Keratinocyte (primary cell): ENCODE measurements at regions not wholly inside any gene's neighbourhood (a gene's known extent, or its start where the extent isn't known, plus 50 kb on each side); places are given as distances from the start of the nearest gene placed in this dataset.

Source experiments
- DNase-seq: peaks from one replicate; pipeline ENCODE4 v3.0.0-alpha.2; 2011; ENCODE audit warnings: low read depth, missing footprints, low spot score
- FAIRE-seq: peaks from 2 replicates; lab custom pipeline; 2011; peaks lifted over from hg19 to GRCh38; lab: Jason Lieb, UNC
- H2AFZ ChIP-seq: 2 replicates; pipeline ENCODE4 v1.6.0; 2012; ENCODE audit warnings: low read length, control low read depth, inconsistent platforms; ENCODE audit not compliant: control insufficient read depth
- H3K27ac ChIP-seq: 2 replicates; pipeline ENCODE4 v1.5.1; 2011; ENCODE audit warnings: low read length; ENCODE audit not compliant: control insufficient read depth, insufficient read depth
- H3K27me3 ChIP-seq: 3 replicates; pipeline ENCODE4 v1.6.0; 2011; ENCODE audit warnings: low read length; ENCODE audit not compliant: control insufficient read depth, insufficient read depth; ENCODE audit errors: extremely low read depth
- H3K36me3 ChIP-seq, 2 experiments: 2 replicates in 1 of 2; 3 replicates in 1 of 2; pipeline ENCODE4 v1.5.1; 2011; ENCODE audit warnings: low read length in 2 of 2, mild to moderate bottlenecking in 1 of 2; ENCODE audit not compliant: control insufficient read depth in 2 of 2, insufficient read depth in 2 of 2; ENCODE audit errors: extremely low read depth in 1 of 2
- H3K4me1 ChIP-seq: 3 replicates; pipeline ENCODE4 v1.5.1; 2011; ENCODE audit warnings: low read length; ENCODE audit not compliant: control insufficient read depth, insufficient read depth; ENCODE audit errors: extremely low read depth
- H3K4me2 ChIP-seq: 3 replicates; pipeline ENCODE4 v1.6.0; 2011; ENCODE audit warnings: low read depth, low read length; ENCODE audit not compliant: control insufficient read depth, insufficient read depth; ENCODE audit errors: extremely low read depth
- H3K4me3 ChIP-seq, 3 experiments: fragments of 200-600 bp in 1 of 3; sonication (generic) in 1 of 3; 2 replicates in 2 of 3; 3 replicates in 1 of 3; pipeline ENCODE4 v1.5.1; 2011 to 2016; ENCODE audit warnings: low read length in 3 of 3, mild to moderate bottlenecking in 3 of 3, control low read depth in 2 of 3, inconsistent platforms in 1 of 3, low read depth in 1 of 3, mixed read lengths in 1 of 3, mixed run types in 1 of 3, moderate library complexity in 1 of 3; ENCODE audit not compliant: control insufficient read depth in 2 of 3, insufficient read depth in 2 of 3; ENCODE audit errors: extremely low read depth in 1 of 3
- H3K79me2 ChIP-seq: 2 replicates; pipeline ENCODE4 v1.6.0; 2012; ENCODE audit warnings: low read length; ENCODE audit not compliant: control insufficient read depth, insufficient read depth
- H3K9ac ChIP-seq: 3 replicates; pipeline ENCODE4 v1.6.0; 2011; ENCODE audit warnings: low read length; ENCODE audit not compliant: control insufficient read depth, insufficient read depth; ENCODE audit errors: extremely low read depth
- H3K9me1 ChIP-seq: 3 replicates; pipeline ENCODE4 v1.6.0; 2011; ENCODE audit warnings: low read length; ENCODE audit not compliant: control insufficient read depth, insufficient read depth; ENCODE audit errors: extremely low read depth
- H3K9me3 ChIP-seq: 2 replicates; pipeline ENCODE4 v1.5.1; 2012; ENCODE audit warnings: low read depth, low read length; ENCODE audit not compliant: control insufficient read depth
- H4K20me1 ChIP-seq: 3 replicates; pipeline ENCODE4 v1.6.0; 2011; ENCODE audit warnings: low read length; ENCODE audit not compliant: control insufficient read depth, insufficient read depth; ENCODE audit errors: extremely low read depth
- CTCF ChIP-seq, 3 experiments: IDR thresholded peaks in 1 of 3; conservative IDR thresholded peaks in 1 of 3; optimal IDR thresholded peaks in 1 of 3; 2 replicates in 2 of 3; 3 replicates in 1 of 3; pipeline versions ENCODE3 to v1.5.1; 2011; ENCODE audit warnings: low read length in 3 of 3, mild to moderate bottlenecking in 3 of 3, moderate library complexity in 2 of 3, control low read depth in 1 of 3, inconsistent platforms in 1 of 3; ENCODE audit not compliant: insufficient read depth in 2 of 3; ENCODE audit errors: extremely low read depth in 1 of 3
- EZH2 ChIP-seq: IDR thresholded peaks from one replicate; pipeline ENCODE4 v1.6.1; 2012; ENCODE audit warnings: inconsistent platforms, mild to moderate bottlenecking, low read length, moderate library complexity
- dilution Hi-C: fragments of 300-500 bp; cut with MboI; formaldehyde crosslinking; loops from one replicate; pipeline ENCODE4 v1.7.0; 2020; ENCODE audit warnings: low sequenced_read_pairs; ENCODE audit not compliant: extremely low pct_ligation_motif_present

DNA sequence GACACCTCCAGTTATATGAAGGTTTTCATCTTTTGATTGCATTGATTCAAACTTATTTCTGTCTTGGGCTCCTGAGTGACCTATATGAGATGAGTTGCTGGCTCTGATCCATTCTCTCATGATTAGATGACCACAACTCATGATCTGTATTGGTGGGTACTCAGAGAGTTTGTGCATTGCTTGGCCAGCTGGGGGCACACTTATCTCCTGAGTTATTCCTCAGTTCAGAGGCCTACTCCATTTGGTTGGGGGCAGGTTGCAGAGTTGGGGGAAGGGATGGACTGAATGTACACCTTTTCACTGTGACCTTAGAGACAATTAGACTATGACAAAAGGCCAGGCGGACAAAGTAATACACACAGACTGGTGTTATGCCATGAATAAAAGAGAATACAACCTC is 166.2 kb upstream of the SEMA6D start:
- Histone ChIP-seq H3K9me1 (no peaks in the 10 kb centered on the region), H3K4me3 (no peak overlapping the region), H3K9ac (no peak overlapping the region), H3K79me2 (no peaks in the 10 kb centered on the region), H3K27me3 (no peaks in the 10 kb centered on the region), H3K9me3 (no peaks in the 10 kb centered on the region), H2AFZ (no peak overlapping the region), H4K20me1 (no peaks in the 10 kb centered on the region), H3K36me3 (no peaks in the 10 kb centered on the region), H3K27ac (no peak overlapping the region), H3K4me1 (no peaks in the 10 kb centered on the region), H3K4me2 (no peak overlapping the region)
- FAIRE-seq, result no peak
- no peak for DNase-seq
- dilution Hi-C loops, result no loop called here
- TF ChIP-seq EZH2 (no peak), CTCF (optimal IDR thresholded peaks at IDR 0.05 in 1 of 3, IDR thresholded peaks at IDR 0.05 in 1 of 3, conservative IDR thresholded peaks at IDR 0.05 in 1 of 3; ENCODE audit: extremely low read depth in 1 of 3, insufficient read depth in 2 of 3, low read length in 3 of 3) (peak in 2 of 3 experiments; percentile 27 to 52)

DNA sequence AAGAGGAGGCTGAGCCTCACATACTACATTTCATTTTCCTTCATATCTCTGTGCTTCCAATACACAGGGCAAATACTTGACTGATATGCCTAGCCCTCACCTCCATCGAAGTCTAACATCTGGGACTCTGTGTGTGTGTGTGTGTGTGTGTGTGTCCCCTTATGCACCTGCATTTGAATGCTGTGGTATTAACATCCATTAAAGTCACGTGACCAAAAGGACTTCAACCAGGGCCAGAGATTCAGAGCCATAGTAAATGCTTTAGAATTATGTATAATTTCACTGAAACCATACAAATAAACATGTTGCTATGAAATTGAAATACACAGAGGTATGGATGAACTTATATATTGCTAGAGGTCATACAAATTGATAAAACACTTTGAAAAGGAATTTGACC is 165.8 kb upstream of the SEMA6D start:
- DNase-seq, result no peak
- no peak overlapping the region for H3K27ac ChIP-seq
- H3K27me3 ChIP-seq, result no peaks in the 10 kb centered on the region
- H4K20me1 ChIP-seq, result no peaks in the 10 kb centered on the region
- no peak overlapping the region for H3K4me3 ChIP-seq
- no peak for FAIRE-seq
- H3K9ac ChIP-seq, result no peak overlapping the region
- no peak overlapping the region for H3K4me2 ChIP-seq
- H3K4me1 ChIP-seq, result no peaks in the 10 kb centered on the region
- no peaks in the 10 kb centered on the region for H3K79me2 ChIP-seq
- dilution Hi-C loops, result no loop called here
- no peaks in the 10 kb centered on the region for H3K9me1 ChIP-seq
- H3K9me3 ChIP-seq, result no peaks in the 10 kb centered on the region
- no peaks in the 10 kb centered on the region for H3K36me3 ChIP-seq
- TF ChIP-seq EZH2 (no peak), CTCF (optimal IDR thresholded peaks at IDR 0.05 in 1 of 3, IDR thresholded peaks at IDR 0.05 in 1 of 3, conservative IDR thresholded peaks at IDR 0.05 in 1 of 3; ENCODE audit: extremely low read depth in 1 of 3, insufficient read depth in 2 of 3, low read length in 3 of 3) (no peak)
- H2AFZ ChIP-seq, result no peak overlapping the region
